ENCODE measurements at regions not wholly inside any gene's neighbourhood (a gene's known extent, or its start where the extent isn't known, plus 50 kb on each side); places are given as distances from the start of the nearest gene placed in this dataset.

GRCh38 chr3:25040748-25041147 lies 387.3 kb upstream of the RARB start:
- H3K27me3 ChIP-seq, result no peaks in the 10 kb centered on the region
- no peaks in the 10 kb centered on the region for H3K9me3 ChIP-seq
- ATAC-seq (no peak), DNase-seq (no peak)
- no peak overlapping the region for H3K4me3 ChIP-seq
- no peaks in the 10 kb centered on the region for H3K4me1 ChIP-seq
- WGBS, 2 donors, result 52 to 66% methylated on average over 3 of the region's 3 CpGs
- intact Hi-C loops (cut with DNase I), result no loop called here
- H3K36me3 ChIP-seq (replicated peaks in 1 of 2; ENCODE audit: insufficient read depth in 1 of 2, low read depth in 2 of 2), result no peaks in the 10 kb centered on the region
- TF ChIP-seq POLR2A (IDR thresholded peaks at IDR 0.05) (no peak), CTCF (IDR thresholded peaks at IDR 0.05) (no peak)
- H3K27ac ChIP-seq, result no peak overlapping the region

GRCh38 chr3:25041871-25042584 lies 386.0 kb upstream of the RARB start:
- Histone ChIP-seq H3K36me3 (replicated peaks in 1 of 2; ENCODE audit: insufficient read depth in 1 of 2, low read depth in 2 of 2) (no peaks in the 10 kb centered on the region), H3K4me1 (no peaks in the 10 kb centered on the region), H3K27me3 (no peaks in the 10 kb centered on the region), H3K9me3 (no peaks in the 10 kb centered on the region), H3K27ac (no peak overlapping the region), H3K4me3 (no peak overlapping the region)
- no peak for DNase-seq
- ATAC-seq, result no peak
- WGBS, 2 donors, result 69 to 85% methylated on average over 3 of the region's 3 CpGs
- intact Hi-C loops (cut with DNase I), result no loop called here
- TF ChIP-seq CTCF (IDR thresholded peaks at IDR 0.05), result no peak
- TF ChIP-seq POLR2A (IDR thresholded peaks at IDR 0.05), result no peak

- DNase-seq (no peak), ATAC-seq (no peak)
- Histone ChIP-seq H3K9me3 (no peaks in the 10 kb centered on the region), H3K27ac (no peak overlapping the region), H3K4me3 (no peak overlapping the region), H3K27me3 (no peaks in the 10 kb centered on the region), H3K4me1 (no peaks in the 10 kb centered on the region), H3K36me3 (replicated peaks in 1 of 2; ENCODE audit: insufficient read depth in 1 of 2, low read depth in 2 of 2) (no peaks in the 10 kb centered on the region)
- WGBS, 2 donors, result 68 to 74% methylated on average over 2 of the region's 2 CpGs
- intact Hi-C loops (cut with DNase I), result no loop called here
- no peak for TF ChIP-seq POLR2A (IDR thresholded peaks at IDR 0.05)
Observed at GRCh38 chr3:25043177-25043576, 384.9 kb upstream of the RARB start.

- Histone ChIP-seq H3K27ac (no peak overlapping the region), H3K4me3 (no peak overlapping the region), H3K36me3 (replicated peaks in 1 of 2; ENCODE audit: insufficient read depth in 1 of 2, low read depth in 2 of 2) (no peaks in the 10 kb centered on the region), H3K4me1 (no peaks in the 10 kb centered on the region), H3K27me3 (no peaks in the 10 kb centered on the region), H3K9me3 (no peaks in the 10 kb centered on the region)
- ATAC-seq, result no peak
- DNase-seq, result no peak
- intact Hi-C loops (cut with DNase I), result no loop called here
- WGBS, 2 donors, result 76 to 81% methylated on average over 3 of the region's 3 CpGs
- TF ChIP-seq CTCF (IDR thresholded peaks at IDR 0.05), result no peak
- TF ChIP-seq POLR2A (IDR thresholded peaks at IDR 0.05), result no peak
Observed at GRCh38 chr3:25043749-25044148, 384.3 kb upstream of the RARB start.

- TF ChIP-seq POLR2A (IDR thresholded peaks at IDR 0.05) (no peak), CTCF (IDR thresholded peaks at IDR 0.05) (no peak)
- 57 to 62% methylated on average over 7 of the region's 7 CpGs for WGBS, 2 donors
- Histone ChIP-seq H3K4me1 (no peaks in the 10 kb centered on the region), H3K27me3 (no peaks in the 10 kb centered on the region), H3K9me3 (no peaks in the 10 kb centered on the region), H3K4me3 (no peak overlapping the region), H3K36me3 (replicated peaks in 1 of 2; ENCODE audit: insufficient read depth in 1 of 2, low read depth in 2 of 2) (no peaks in the 10 kb centered on the region), H3K27ac (no peak overlapping the region)
- ATAC-seq, result no peak
- DNase-seq, result no peak
- intact Hi-C loops (cut with DNase I), result no loop called here
Observed at GRCh38 chr3:25044762-25045710, 383.0 kb upstream of the RARB start.
